HG03571 (cell line): ENCODE measurements at regions not wholly inside any gene's neighbourhood (a gene's known extent, or its start where the extent isn't known, plus 50 kb on each side); places are given as distances from the start of the nearest gene placed in this dataset.

Source experiments
- ATAC-seq: cut with Tn5 transposase; IDR thresholded peaks from one replicate; pipeline ENCODE4 v1.9.1; 2021; ENCODE audit not compliant: unreplicated experiment

DNA sequence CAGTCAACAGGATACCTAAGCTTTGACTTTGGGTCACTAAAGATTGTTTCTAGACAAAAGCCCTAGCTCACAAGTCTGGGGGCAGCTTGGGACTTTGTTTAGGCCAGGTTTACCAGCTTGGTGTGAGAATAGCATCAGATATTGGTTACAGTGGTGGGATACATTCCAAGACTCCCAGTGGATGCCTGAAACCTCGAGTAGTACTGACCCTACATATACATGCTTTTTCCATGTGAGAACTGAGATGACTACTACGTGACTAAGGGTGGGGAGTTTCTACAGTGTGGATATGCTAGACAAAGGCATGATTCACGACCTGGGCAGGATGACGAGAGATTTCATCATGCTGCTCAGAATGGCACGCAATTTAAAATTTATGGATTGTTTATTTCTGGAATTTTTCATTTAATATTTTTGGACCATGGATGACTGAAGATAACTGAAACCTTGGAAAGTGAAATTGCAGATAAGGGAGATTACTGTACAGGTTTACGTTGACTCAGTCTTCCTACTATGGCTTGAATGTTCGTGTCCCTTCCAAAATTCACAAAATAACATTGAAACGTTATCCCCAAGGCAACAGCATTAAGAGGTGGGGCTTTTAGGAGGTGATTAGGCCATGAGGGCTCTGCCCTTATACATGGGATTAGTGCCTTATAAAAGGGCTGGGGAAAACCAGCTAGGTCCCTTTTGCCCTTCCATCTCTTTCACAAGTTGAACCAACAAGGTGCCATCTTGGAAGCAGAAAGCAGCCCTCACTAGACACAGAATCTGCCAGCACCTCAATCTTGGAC, 50.2 kb upstream of the CTAGE1 start:
- ATAC-seq: no peak

- no peak for ATAC-seq
Observed at GRCh38 chr18:22468554-22468891, 50.8 kb upstream of the CTAGE1 start.

GRCh38 chr18:22469061-22469734, 51.5 kb upstream of the CTAGE1 start:
- ATAC-seq: no peak

GRCh38 chr18:22469926-22470247, 52.2 kb upstream of the CTAGE1 start:
- no peak for ATAC-seq

GRCh38 chr18:22470248-22471235, 52.8 kb upstream of the CTAGE1 start:
- ATAC-seq: no peak

GRCh38 chr18:22471546-22472131, 53.9 kb upstream of the CTAGE1 start:
- no peak for ATAC-seq

DNA sequence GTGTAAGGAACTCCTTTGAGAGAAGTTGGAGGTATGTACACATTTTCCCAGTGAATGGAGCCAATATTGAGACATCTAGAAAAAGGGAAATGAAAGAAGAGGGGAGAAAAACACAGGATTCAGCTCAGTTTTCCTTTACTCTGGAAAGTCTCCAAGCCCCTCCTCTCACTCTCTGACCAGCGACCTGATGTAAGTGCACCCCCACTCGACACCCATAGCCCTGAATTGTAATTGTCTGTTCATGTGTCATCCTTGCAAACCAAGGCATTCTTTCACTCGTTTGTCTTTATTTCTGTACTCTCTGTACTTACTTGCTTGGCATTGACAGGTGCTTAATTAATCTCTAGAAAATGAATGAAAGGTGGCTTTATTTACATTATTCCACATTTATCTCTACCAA, 55.7 kb upstream of the CTAGE1 start:
- ATAC-seq: no peak

DNA sequence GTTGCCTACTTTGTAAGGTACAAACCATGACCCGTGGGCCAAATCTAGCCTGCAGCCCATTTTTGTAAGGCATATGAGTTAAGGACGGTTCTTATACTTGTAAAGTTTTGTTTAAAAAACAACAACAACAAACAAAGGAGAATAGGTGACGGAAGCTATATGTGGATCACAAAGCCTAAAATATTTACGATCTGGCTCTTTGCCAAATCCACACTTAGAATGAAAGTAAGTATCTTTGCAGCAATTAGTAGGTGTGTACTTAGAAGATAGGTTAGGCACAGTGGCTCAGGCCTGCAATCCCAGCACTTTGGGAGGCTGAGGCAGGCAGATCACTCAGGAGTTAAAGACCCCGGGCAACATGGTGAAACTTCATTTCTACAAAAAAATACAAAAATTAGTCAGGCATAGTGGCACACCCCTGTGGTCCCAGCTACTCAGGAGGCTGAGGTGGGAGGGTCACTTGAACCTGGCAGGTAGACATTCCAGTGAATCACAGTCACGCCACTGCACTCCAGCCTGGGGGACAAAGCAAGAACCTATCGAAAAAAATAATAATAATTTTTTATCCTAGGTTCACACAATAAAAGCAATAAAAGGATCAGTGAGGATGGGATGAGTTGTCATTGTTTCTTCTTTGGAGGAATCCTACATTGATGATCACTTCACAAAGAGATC, 57.8 kb upstream of the CTAGE1 start:
- no peak for ATAC-seq

- ATAC-seq: no peak
Observed at GRCh38 chr18:22477222-22477621, 59.5 kb upstream of the CTAGE1 start.

- no peak for ATAC-seq
Observed at GRCh38 chr18:22482948-22483347, 65.2 kb upstream of the CTAGE1 start.

DNA sequence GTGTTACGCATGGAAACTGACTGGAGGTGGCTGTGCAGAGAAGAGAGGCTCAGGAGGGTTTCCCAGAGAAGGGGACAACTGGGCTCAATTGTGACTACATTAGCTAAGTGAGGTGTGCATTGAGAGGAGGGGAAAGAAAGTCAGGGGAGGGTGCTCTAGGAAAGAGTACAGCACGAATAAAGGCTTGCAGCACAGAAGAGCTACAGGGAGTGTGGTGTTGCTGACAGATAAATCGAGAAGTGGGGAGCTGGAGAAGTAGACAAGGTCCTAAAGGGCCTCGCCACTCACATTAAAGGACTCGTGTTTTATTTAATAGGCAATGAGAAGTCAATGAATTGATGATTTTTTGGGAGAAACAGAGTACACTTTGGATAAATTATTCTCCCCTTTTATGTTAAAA, 65.7 kb upstream of the CTAGE1 start:
- no peak for ATAC-seq

DNA sequence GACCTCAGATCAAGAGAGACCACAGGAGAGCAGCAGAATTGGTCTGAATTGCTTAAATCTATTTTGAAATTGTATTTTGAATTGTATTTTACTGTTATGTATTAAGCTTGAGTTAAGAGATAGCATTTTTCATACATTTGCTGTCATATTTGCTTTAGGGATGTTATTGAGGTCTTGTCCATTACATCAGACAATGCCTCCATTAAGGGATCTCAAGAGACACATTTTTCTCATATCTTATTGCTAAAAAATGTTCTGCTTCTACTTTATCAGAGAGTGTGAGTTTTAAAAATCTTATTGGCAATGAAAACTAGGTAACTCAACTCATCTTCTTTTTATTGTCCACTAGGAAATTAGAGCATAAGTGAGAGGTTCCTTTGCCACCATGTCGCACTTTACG, 66.8 kb upstream of the CTAGE1 start:
- no peak for ATAC-seq

DNA sequence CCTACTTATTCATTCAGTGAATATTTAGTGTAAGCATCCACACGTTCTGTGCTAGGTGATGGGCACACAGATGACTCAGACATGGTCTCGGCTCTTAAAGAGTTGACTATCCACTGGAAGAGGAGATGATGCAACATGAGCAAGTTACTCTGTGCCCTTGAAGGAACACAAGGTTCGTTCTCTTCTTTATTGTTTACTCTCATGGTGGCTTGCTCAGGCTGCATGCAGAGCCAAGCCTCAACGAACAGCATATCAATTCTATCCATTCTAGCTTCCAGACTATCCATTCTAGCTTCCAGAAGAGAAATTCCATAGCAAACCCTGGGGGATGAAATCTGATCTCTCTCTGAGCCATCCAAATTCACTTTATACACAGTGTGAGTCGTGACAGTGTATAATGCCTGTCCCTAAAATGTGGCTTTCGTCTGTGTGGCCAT, 68.1 kb upstream of the CTAGE1 start:
- no peak for ATAC-seq

GRCh38 chr18:22486667-22487066, 69.0 kb upstream of the CTAGE1 start:
- ATAC-seq: no peak

DNA sequence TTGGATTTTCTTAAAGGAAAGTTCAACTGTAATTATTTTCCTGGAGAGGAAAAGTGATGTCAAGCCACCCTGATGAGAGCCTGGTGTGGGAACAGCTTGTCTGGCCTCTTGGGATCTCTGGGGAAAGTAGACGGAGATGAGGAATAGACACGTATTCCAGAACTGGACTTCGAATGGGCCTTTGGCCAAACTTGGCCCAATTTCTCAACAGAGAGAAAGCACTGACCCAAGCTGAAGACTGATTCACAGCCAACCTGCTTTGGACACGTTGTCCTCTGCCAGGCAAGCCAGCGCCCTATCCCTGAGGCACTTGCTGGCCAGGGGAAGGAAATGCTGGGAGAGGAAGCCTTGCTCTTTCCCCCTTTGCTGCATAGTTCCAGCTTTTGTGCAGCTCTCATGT, 70.8 kb upstream of the CTAGE1 start:
- no peak for ATAC-seq

DNA sequence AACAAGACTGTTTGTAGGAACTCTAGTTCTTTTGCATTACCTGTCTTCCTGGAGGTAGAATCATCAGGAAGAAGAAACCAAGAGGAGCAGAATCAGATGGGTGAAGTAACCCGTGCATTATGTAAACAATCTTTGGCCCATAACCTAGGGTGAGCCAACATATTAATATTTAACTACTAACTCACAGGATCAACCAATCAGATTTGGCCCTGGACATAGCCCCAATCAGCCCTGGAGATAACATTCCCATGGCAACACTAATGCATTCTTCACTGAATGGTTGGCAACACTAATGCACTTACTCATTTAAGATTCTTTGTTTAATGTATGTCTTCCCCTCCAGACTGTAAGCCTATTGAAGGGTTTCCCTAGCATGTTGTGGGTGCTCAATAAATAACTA, 72.0 kb upstream of the CTAGE1 start:
- no peak for ATAC-seq

DNA sequence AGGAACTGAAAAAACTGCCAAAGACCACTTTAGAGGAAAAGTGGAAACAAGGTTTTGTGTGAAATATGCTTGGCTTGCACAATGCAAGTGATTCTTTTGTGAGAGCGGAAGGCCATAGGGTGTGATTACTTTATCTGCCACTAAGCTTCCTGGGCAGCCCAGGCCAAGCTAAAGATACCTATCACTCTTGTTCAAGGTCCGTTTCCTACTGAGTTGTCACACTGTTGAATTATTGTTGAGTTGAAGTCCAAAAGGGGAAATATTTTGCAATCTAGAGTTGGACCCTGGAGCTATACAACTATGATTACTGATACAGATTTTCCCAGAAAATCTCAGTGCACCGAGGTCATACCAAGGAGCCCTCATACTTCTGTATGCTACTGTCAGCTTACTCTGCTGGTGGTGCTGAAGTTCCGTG, 72.7 kb upstream of the CTAGE1 start:
- ATAC-seq: no peak

GRCh38 chr18:22493255-22493654, 75.5 kb upstream of the CTAGE1 start:
- no peak for ATAC-seq

DNA sequence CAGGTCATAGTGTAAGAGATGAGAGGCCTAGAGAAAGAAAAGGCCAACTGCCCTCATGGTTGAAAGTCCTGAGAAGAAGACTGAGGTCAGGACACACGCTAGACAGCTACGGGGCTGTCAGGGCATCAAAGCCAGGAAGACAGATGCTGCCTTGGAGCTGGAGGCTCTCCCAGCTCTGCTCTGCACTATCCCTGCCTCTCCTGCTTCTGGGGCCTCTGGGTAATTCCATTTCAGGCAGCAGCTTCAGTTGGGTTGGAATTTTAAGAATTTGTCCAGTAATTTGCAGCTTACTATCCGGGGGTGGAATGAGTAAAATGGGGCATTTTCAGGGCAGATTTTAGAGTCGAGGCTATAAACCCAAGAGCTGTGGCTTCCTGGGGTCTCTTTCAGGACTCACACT, 76.2 kb upstream of the CTAGE1 start:
- ATAC-seq: no peak

DNA sequence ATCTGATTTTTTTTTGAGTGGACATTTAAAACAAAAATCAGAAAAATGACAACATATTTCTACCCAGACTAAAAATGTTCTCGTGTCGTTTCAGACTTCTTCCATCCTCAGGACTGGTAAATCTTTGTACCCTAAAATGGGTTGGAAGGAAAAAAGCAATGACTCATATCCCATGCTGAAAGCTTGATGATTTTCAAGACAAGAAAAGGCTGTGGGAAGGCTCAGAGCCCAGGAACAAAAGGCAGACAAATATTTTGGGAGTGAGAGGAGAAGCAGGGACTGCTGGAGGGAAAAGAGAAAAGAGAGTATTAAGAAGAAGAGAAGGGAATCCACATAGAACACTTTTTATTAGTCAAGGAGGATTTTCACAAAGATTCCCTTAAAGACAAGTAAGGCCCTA, 77.1 kb upstream of the CTAGE1 start:
- ATAC-seq: no peak

GRCh38 chr18:22499421-22499820, 81.7 kb upstream of the CTAGE1 start:
- no peak for ATAC-seq
